GM12865 (cell line): ENCODE measurements at regions not wholly inside any gene's neighbourhood (a gene's known extent, or its start where the extent isn't known, plus 50 kb on each side); places are given as distances from the start of the nearest gene placed in this dataset.

Experiments
- DNase-seq: peaks from one replicate; pipeline ENCODE4 v3.0.0; 2010; ENCODE audit warnings: low read depth
- H3K4me3 ChIP-seq: 2 replicates; pipeline ENCODE4 v1.5.1; 2011; ENCODE audit warnings: mild to moderate bottlenecking, low read depth, low read length, control low read depth
- TF ChIP-seq, protein P1 (sequence below): IDR thresholded peaks from 2 replicates; pipeline ENCODE4 v1.5.1; 2011; ENCODE audit warnings: low read length, control low read depth, low read depth, inconsistent platforms; ENCODE audit not compliant: insufficient read depth; ENCODE audit errors: missing control alignments

DNA sequence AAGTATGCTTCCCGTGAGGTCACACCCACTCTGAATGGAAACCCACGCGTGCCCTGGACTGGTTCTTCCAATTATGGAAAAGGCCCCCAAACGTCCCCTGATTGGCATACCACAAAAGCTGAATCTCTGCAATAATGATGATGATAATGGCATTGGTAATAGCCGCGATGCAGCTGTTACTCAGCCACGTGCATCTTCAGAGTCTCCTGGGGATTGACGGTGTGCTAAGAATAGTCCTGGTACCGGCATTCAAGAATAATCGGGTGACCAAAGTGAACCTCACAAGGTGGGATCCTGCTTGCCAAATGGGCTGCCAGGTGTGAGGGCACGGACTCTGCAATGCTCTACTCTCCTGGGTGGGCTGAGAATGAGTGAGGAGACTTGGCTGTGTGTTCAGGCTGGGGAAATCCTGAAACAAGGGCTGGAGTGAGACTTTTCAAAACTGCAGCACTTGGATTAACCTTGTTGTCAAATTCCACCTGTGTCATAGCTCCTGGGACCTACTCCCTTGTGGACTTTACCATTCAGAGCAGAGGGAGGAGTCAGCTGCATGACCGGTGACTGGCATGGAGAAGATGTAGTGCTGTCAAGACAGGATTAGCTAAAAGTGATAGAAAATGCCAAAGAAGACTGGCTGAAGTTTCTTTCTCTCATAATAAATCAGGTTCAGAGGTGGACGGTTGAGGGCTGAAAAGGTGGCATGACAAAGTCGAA is 615.4 kb downstream of the MID1IP1 start:
- TF ChIP-seq, protein P1, sequence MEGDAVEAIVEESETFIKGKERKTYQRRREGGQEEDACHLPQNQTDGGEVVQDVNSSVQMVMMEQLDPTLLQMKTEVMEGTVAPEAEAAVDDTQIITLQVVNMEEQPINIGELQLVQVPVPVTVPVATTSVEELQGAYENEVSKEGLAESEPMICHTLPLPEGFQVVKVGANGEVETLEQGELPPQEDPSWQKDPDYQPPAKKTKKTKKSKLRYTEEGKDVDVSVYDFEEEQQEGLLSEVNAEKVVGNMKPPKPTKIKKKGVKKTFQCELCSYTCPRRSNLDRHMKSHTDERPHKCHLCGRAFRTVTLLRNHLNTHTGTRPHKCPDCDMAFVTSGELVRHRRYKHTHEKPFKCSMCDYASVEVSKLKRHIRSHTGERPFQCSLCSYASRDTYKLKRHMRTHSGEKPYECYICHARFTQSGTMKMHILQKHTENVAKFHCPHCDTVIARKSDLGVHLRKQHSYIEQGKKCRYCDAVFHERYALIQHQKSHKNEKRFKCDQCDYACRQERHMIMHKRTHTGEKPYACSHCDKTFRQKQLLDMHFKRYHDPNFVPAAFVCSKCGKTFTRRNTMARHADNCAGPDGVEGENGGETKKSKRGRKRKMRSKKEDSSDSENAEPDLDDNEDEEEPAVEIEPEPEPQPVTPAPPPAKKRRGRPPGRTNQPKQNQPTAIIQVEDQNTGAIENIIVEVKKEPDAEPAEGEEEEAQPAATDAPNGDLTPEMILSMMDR, result no peak
- peak; percentile 19 for DNase-seq
- no peak overlapping the region for H3K4me3 ChIP-seq

DNA sequence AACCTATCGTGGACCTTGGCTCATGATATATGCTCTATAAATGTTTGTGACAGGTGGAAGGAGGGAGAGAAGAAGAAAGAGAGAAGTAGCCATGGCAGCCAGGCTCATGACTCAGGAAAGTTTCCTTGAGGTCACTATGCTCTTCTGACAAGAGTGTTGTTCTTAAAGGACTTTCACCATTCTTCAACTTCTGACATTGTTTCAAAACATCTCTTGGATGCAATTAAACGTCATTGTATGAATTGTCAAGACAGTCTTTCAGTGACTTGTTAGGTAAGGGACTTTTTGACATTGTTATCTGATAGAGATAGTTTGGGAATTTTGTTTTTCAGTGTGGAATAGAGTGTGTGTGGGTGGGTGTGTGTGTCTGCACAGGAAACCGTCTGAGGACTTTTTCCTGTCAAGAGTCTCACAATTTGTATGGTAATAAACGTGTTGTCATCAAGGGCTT is 617.0 kb downstream of the MID1IP1 start:
- H3K4me3 ChIP-seq, result no peak overlapping the region
- DNase-seq, result no peak
- TF ChIP-seq, protein P1, result no peak

DNA sequence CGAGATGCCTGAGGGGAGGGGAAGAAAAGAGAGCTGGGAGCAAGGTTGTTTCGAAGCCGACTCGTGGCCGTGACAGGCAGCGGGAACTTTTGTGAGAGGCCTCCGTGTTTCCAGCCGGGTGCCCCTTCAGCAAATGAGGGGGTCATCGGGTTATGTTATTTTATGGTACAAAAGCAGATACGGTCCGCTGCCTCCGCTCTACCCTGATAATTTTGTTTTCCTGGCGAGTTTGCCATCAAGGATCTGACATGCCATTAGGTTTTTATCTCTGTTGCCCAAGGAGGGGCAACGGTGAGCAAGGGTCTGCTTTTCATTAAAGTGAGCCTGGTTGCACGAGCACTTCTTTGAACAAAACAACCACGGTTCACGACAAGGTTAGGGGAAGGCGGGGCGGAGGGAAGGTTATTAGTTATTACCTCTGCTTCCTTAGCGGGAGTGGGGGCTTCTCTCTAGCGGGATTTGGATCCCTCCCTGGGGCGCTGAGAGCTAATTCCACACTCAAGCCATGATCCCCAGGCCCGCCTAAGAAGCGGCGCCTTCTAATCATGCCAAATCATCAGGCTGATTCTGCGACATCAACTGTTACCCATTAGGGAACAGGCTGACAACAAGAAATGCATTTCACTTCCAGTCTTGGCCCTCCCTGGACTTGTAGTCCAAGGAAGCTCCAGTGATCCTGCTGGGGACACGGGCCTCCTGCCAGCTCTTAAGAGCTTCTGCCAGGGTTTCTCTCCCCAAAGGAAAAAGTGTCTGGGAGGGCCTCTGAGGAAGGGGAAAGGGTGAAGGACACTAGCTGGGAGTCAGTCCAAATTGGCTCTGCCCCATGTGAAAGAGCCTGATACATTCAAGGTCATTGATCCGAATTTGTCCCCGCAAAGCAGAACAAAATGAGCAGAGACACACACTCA is 617.7 kb downstream of the MID1IP1 start:
- TF ChIP-seq, protein P1, result no peak
- no peak overlapping the region for H3K4me3 ChIP-seq
- no peak for DNase-seq

DNA sequence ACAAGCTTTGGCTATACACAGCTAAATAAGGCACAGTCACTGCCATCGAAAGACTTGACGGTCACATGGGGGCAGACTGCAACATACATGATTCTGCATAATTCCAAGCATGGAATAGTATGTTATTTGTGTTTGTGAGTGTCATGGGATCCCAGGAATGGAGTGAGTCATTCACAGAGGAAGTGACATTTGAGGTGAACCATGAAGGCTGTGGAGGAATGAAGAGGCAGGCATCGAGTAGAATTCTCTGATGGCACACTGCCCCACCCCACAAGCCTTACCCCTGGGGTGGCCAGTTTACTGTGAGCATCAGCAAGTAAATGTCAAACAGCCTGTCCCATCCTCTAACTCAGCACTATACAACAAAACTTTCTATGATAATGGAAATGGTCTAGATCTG is 619.7 kb downstream of the MID1IP1 start:
- DNase-seq, result no peak
- TF ChIP-seq, protein P1, result no peak
- H3K4me3 ChIP-seq, result no peak overlapping the region

DNA sequence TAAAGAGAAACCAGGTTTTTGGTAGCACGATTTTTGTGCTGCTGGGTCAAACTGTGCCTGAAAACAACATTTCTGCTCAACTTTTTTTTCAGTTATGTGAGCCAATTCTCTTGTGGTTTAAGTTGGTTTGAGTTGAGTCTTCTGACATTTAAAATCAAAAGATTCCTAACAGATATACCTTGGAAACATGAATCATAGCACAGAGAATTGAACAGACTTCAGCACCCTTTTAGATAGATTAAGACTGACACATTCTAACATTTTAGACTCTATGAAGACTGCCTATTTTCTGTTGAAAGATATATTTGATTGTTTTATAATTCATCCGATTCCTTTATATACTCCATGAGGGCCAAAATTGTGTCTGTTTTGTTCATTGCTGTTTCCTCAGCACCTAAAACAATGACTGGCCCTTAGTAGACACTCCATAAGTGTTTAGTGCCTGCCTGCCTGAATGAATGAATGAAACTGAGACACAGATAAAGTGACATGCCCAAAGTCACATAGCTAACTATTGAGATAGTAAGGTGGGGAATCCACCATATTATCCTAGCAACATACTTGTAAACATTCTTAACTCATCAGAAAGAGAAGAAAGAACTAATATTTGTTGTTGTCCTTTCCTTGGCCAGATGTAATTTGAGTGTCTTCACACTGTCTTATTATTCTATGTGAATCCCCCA is 624.0 kb downstream of the MID1IP1 start:
- no peak for DNase-seq
- no peak overlapping the region for H3K4me3 ChIP-seq
- TF ChIP-seq, protein P1, result no peak

DNA sequence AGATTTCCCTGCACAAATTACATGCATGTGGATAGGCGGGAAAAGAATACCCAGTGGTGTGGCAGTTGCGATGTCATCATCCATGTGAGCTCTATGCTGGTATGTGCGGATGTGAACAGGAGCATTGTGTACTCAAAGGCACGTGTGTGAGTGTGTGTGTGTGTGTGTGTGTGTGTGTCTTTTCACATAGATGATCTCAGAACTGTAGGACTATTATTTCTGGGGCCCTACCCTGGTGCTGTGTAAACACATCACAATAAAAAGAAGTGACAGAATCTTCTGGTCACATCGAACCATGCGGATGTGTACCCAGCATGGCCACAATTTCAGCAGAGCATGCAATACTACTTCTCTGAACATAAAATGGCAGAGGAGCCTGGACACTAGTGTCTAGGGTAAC is 624.8 kb downstream of the MID1IP1 start:
- TF ChIP-seq, protein P1, result no peak
- DNase-seq, result no peak
- no peak overlapping the region for H3K4me3 ChIP-seq
